CD14-positive monocyte (primary cell): ENCODE measurements at regions not wholly inside any gene's neighbourhood (a gene's known extent, or its start where the extent isn't known, plus 50 kb on each side); places are given as distances from the start of the nearest gene placed in this dataset.

Experiments used
- DNase-seq, 3 donors: peaks; one replicate each; pipeline ENCODE4 v3.0.0-alpha.2; 2011 to 2022
- H2AFZ ChIP-seq: 2 replicates; pipeline ENCODE4 v1.6.0; 2012; ENCODE audit warnings: mild to moderate bottlenecking, low read depth, low read length, inconsistent platforms; ENCODE audit not compliant: insufficient read depth, poor library complexity, severe bottlenecking
- H3K27ac ChIP-seq, 2 donors: 1 replicate in 1 of 2; 2 replicates in 1 of 2; pipeline ENCODE4 v1.5.1; 2012 to 2013; ENCODE audit warnings: low read length in 2 of 2, control low read depth in 1 of 2, inconsistent platforms in 1 of 2, low read depth in 1 of 2, mild to moderate bottlenecking in 1 of 2
- H3K27me3 ChIP-seq, 2 donors: one replicate each; pipeline versions ENCODE4 v1.6.0 to v1.6.1; 2011 to 2013; ENCODE audit warnings: low read length in 2 of 2; ENCODE audit not compliant: control insufficient read depth in 2 of 2, insufficient read depth in 2 of 2
- H3K36me3 ChIP-seq, 2 donors: replicated peaks in 1 of 2; 1 replicate in 1 of 2; 2 replicates in 1 of 2; pipeline versions ENCODE4 v1.5.1 to v1.6.1; 2012 to 2013; ENCODE audit warnings: low read length in 2 of 2, control low read depth in 1 of 2, inconsistent platforms in 1 of 2, mild to moderate bottlenecking in 1 of 2; ENCODE audit not compliant: insufficient read depth in 2 of 2, control insufficient read depth in 1 of 2
- H3K4me1 ChIP-seq, 2 donors: 1 replicate in 1 of 2; 2 replicates in 1 of 2; pipeline versions ENCODE4 v1.5.1 to v1.6.1; 2012 to 2013; ENCODE audit warnings: low read length in 2 of 2, control low read depth in 1 of 2, inconsistent platforms in 1 of 2, mild to moderate bottlenecking in 1 of 2, moderate library complexity in 1 of 2; ENCODE audit not compliant: insufficient read depth in 2 of 2, control insufficient read depth in 1 of 2
- H3K4me2 ChIP-seq: replicated peaks from 2 replicates; pipeline ENCODE3; 2012; ENCODE audit warnings: low read length, moderate library complexity, mild to moderate bottlenecking; ENCODE audit not compliant: poor library complexity, severe bottlenecking; ENCODE audit errors: extremely low read depth
- H3K4me3 ChIP-seq, 3 experiments: fragments of 200-600 bp in 1 of 3; sonication (generic) in 1 of 3; replicated peaks in 1 of 3; 1 replicate in 2 of 3; 2 replicates in 1 of 3; pipeline ENCODE4 v1.5.1; 2011 to 2013; ENCODE audit warnings: low read length in 3 of 3, mild to moderate bottlenecking in 3 of 3, control low read depth in 2 of 3, low read depth in 2 of 3, inconsistent platforms in 1 of 3, moderate library complexity in 1 of 3
- H3K79me2 ChIP-seq: 2 replicates; pipeline ENCODE4 v1.6.0; 2012; ENCODE audit warnings: mild to moderate bottlenecking, control low read depth, inconsistent platforms, low read length, moderate library complexity; ENCODE audit not compliant: insufficient read depth
- H3K9ac ChIP-seq: 2 replicates; pipeline ENCODE4 v1.6.0; 2017; ENCODE audit warnings: low read length, mild to moderate bottlenecking; ENCODE audit not compliant: insufficient read depth, poor library complexity, severe bottlenecking
- H3K9me3 ChIP-seq, 2 donors: replicated peaks in 1 of 2; 1 replicate in 1 of 2; 2 replicates in 1 of 2; pipeline versions ENCODE4 v1.5.1 to v1.6.1; 2012 to 2013; ENCODE audit warnings: low read length in 2 of 2, control low read depth in 1 of 2; ENCODE audit not compliant: control insufficient read depth in 1 of 2, insufficient read depth in 1 of 2
- H4K20me1 ChIP-seq: 2 replicates; pipeline ENCODE4 v1.6.0; 2012; ENCODE audit warnings: mild to moderate bottlenecking, low read length, control low read depth, moderate library complexity; ENCODE audit not compliant: insufficient read depth
- H3K27ac Mint-ChIP-seq, 7 donors: one replicate each; pipeline ENCODE4 v1.8.0; 2020; ENCODE audit warnings: mild to moderate bottlenecking in 7 of 7, mixed read lengths in 7 of 7, moderate library complexity in 6 of 7, inconsistent platforms in 2 of 7
- H3K27me3 Mint-ChIP-seq, 3 donors: one replicate each; pipeline ENCODE4 v1.8.0; 2021 to 2022; ENCODE audit warnings: low read depth in 3 of 3, mild to moderate bottlenecking in 3 of 3, mixed read lengths in 3 of 3, moderate library complexity in 3 of 3, inconsistent platforms in 1 of 3
- H3K36me3 Mint-ChIP-seq, 2 donors: one replicate each; pipeline ENCODE4 v1.8.0; 2020; ENCODE audit warnings: mixed read lengths in 2 of 2, inconsistent platforms in 1 of 2, mild to moderate bottlenecking in 1 of 2
- H3K4me1 Mint-ChIP-seq: one replicate; pipeline ENCODE4 v1.8.0; 2020; ENCODE audit warnings: mild to moderate bottlenecking, mixed read lengths
- H3K4me3 Mint-ChIP-seq, 2 donors: one replicate each; pipeline ENCODE4 v1.8.0; 2020; ENCODE audit warnings: mild to moderate bottlenecking in 2 of 2, mixed read lengths in 2 of 2, moderate library complexity in 1 of 2
- H3K9me3 Mint-ChIP-seq, 7 donors: one replicate each; pipeline ENCODE4 v1.8.0; 2020 to 2022; ENCODE audit warnings: mixed read lengths in 7 of 7, mild to moderate bottlenecking in 6 of 7, moderate library complexity in 6 of 7, inconsistent platforms in 2 of 7
- CTCF ChIP-seq: fragments of 200-600 bp; IDR thresholded peaks from one replicate; pipeline ENCODE4 v1.8.0; 2022; ENCODE audit warnings: antibody characterized with exemption, mild to moderate bottlenecking
- WGBS: methylation state at CpG from one replicate; pipeline ENCODE4 v1.1.5; 2013; ENCODE audit warnings: missing lambda C conversion rate; ENCODE audit not compliant: insufficient coverage; 5-methylcytosine and 5-hydroxymethylcytosine counted together
- intact Hi-C, 2 donors: fragments of 100-400 bp; cut with micrococcal nuclease; formaldehyde crosslinking; loops; one replicate each; pipeline versions ENCODE4 v1.15.0 to v1.15.1; 2023

GRCh38 chr2:38171208-38171855 lies 95.4 kb upstream of the CYP1B1 start:
- H3K27me3 ChIP-seq = no peaks in the 10 kb centered on the region
- no peak overlapping the region for H3K4me3 Mint-ChIP-seq

GRCh38 chr2:38170733-38171132 lies 94.8 kb upstream of the CYP1B1 start:
- no peak for DNase-seq
- Histone ChIP-seq H4K20me1 (no peaks in the 10 kb centered on the region), H3K36me3 (no peaks in the 10 kb centered on the region), H3K4me1 (peaks cover 54 to 84% of the 10 kb centered on the region in 2 donors), H2AFZ (no peak overlapping the region), H3K9me3 (no peaks in the 10 kb centered on the region), H3K27me3 (no peaks in the 10 kb centered on the region), H3K4me2 (no peak overlapping the region), H3K9ac (no peak overlapping the region), H3K79me2 (peaks cover 8% of the 10 kb centered on the region), H3K27ac (no peak overlapping the region), H3K4me3 (no peak overlapping the region)
- Mint-ChIP-seq H3K27me3 (peaks cover 0 to 1% (median 0%) of the 10 kb centered on the region in 3 donors), H3K36me3 (peaks cover 13 to 19% of the 10 kb centered on the region in 2 donors), H3K4me1 (peaks cover 71% of the 10 kb centered on the region), H3K9me3 (peaks cover 0 to 6% (median 0%) of the 10 kb centered on the region in 7 donors), H3K4me3 (no peak overlapping the region), H3K27ac (no peak overlapping the region)
- intact Hi-C loops = no loop called here
- no peak for TF ChIP-seq CTCF

More at GRCh38 chr2:38171208-38171855, 95.4 kb upstream of the CYP1B1 start:
- Mint-ChIP-seq H3K9me3 (peaks cover 0 to 6% (median 0%) of the 10 kb centered on the region in 7 donors), H3K36me3 (peaks cover 10 to 15% of the 10 kb centered on the region in 2 donors), H3K27me3 (no peaks in the 10 kb centered on the region), H3K4me1 (peaks cover 76% of the 10 kb centered on the region), H3K27ac (peak overlapping the region in 1 of 7 donors; percentile 7)
- Histone ChIP-seq H3K4me3 (no peak overlapping the region), H3K9me3 (no peaks in the 10 kb centered on the region), H3K36me3 (no peaks in the 10 kb centered on the region), H4K20me1 (no peaks in the 10 kb centered on the region), H3K4me2 (no peak overlapping the region), H3K9ac (no peak overlapping the region), H3K79me2 (peaks cover 13% of the 10 kb centered on the region), H2AFZ (no peak overlapping the region), H3K4me1 (peaks cover 60 to 90% of the 10 kb centered on the region in 2 donors), H3K27ac (no peak overlapping the region)
- intact Hi-C loops = no loop called here
- no CpG with 5 or more reads among the region's 1 CpG for WGBS
- TF ChIP-seq CTCF = no peak
- no peak for DNase-seq
